Right ventricle myocardium inferior (tissue), 1 donor: ENCODE measurements at regions not wholly inside any gene's neighbourhood (a gene's known extent, or its start where the extent isn't known, plus 50 kb on each side); places are given as distances from the start of the nearest gene placed in this dataset.
"Not testable (repeated sequence)": the region's sequence is repeated elsewhere in the genome, so short reads cannot be mapped to it uniquely, and the experiment has no call there.

ENCODE experiments used
- ATAC-seq: fragments of 200-7000 bp; cut with Tn5 transposase; one replicate; pipeline ENCODE4 v1.9.1; 2020; ENCODE audit warnings: mild to moderate bottlenecking, moderate library complexity
- DNase-seq: peaks from one replicate; pipeline ENCODE4 v3.0.0; 2021; ENCODE audit errors: missing footprints
- intact Hi-C: fragments of 100-400 bp; cut with DNase I; formaldehyde crosslinking; loops from one replicate; pipeline ENCODE4 v1.11.0; 2022
- donor health status: DM: no; HTN: yes; CAD: no; lungs with severe emphysema.

GRCh38 chr1:101394041-101394440 lies 157.2 kb downstream of the S1PR1 start:
- intact Hi-C loops, result no loop called here
- DNase-seq, result no peak
- no peak for ATAC-seq

- no peak for DNase-seq
- no peak for ATAC-seq
- intact Hi-C loops, result no loop called here
Measured at GRCh38 chr1:101399222-101399621, 162.4 kb downstream of the S1PR1 start.

DNA sequence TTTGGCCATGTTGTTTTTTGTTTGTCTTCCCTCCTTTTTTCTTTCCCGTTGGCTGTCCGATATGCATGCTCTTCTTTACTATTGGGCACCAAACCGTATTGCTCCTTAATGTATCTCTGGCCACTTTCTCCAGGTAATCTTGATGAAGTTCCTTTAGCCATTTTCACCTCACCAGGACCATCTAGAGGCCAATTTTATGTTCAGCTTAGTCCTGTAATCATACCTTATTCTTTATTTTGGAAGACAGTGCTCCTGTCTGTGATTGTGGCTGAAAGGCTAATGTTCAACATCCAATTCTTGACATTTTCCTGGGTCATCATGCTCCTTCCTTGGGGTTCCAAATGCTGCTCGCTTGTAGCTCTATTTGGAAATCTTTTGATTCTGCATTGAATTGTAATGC lies 169.5 kb downstream of the S1PR1 start:
- intact Hi-C loops, result no loop called here
- ATAC-seq, result no peak
- DNase-seq, result no peak

GRCh38 chr1:101406681-101407080 lies 169.9 kb downstream of the S1PR1 start:
- ATAC-seq (no peak), DNase-seq (no peak)
- intact Hi-C loops, result no loop called here

DNA sequence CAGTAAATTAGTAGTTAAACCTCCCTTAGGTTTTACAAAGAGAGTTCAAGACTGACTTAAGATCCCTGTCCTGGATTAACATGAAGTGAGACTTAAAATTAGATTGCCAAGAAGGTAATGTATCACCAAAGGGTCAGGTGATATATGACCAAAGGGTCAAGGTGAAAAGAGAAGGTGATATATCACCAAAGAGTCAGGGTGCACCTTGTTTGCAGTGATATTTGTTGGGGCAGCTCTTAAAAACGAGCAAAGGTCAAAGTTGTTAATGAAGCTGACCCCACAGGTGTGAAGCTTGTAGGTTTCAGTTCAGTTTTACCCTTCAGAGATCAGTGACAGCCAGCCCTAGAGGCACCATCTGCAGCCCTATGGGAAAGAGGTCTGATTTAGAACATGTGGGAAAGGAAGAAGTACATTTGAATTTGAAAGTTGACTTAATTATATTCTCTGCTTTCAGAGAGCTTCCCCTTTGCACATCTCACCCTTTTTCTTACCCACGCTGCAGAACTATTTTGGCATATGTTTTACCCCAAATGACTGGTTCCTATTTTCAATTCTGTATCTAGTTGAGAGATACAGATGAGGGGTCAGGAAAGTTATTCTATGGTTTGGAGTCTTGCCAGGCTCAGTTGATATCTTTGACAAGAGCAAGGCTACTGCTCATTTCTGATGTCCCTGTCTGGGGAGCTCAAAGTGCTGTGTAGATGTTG lies 170.8 kb downstream of the S1PR1 start:
- ATAC-seq (no peak), DNase-seq (no peak)
- intact Hi-C loops, result no loop called here

- DNase-seq (no peak), ATAC-seq (no peak)
- intact Hi-C loops, result no loop called here
Measured at GRCh38 chr1:101408212-101409042, 171.6 kb downstream of the S1PR1 start.

DNA sequence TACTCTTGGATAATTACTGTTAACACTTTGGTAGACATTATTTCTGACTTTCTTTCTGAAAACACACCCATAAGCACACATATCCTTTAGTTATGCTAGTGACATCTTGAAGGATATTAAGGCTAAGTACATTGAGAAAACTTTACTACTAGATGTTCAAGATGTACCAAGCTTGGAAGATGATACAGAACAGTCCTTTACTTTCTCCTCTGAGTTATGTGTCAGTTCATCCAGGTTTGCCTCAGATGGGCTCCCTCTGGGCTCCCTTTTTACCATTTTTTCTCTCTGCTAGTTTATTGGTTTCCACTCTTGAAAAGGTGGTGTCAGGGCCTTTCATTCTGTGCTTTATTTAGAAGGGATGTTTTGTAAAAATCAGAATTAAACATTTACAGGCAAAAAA lies 172.3 kb downstream of the S1PR1 start:
- ATAC-seq, result no peak
- no peak for DNase-seq
- intact Hi-C loops, result no loop called here

- ATAC-seq (no peak), DNase-seq (no peak)
- intact Hi-C loops, result no loop called here
Measured at GRCh38 chr1:101410048-101410878, 173.4 kb downstream of the S1PR1 start.

DNA sequence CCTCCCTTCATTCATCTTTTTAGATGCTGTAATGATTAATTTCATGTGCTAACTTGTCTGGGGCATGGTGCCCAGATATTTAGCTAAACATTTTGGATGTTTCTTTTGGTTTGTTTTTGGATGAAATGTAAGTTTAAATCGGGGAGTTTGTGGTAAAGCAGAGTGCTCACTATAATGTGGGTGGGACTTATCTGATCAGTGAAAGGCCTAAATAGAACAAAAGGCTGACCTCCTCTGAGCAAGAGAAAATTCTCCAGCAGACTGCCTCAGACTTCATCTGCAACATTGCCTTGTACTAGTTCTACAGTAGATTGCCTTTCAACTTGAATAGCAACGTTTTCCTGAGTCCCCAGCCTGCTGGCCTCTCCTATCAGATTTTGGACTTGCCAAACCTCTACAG lies 183.6 kb downstream of the S1PR1 start:
- ATAC-seq (no peak), DNase-seq (no peak)
- intact Hi-C loops, result no loop called here

DNA sequence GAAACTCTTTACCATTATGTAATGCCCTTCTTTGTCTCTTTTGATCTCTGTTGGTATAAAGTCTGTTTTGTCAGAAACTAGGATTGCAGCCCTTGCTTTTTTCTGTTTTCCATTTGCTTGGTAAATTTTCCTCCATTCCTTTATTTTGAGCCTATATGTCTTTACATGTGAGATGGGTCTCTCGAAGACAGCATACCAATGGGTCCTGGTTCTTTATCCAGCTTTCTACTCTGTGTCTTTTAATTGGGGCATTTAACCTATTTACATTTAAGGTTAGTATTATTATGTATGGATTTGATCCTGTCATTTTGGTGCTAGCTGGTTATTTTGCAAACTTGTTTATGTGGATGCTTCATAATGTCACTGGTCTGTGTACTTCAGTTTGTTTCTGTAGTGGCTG lies 191.3 kb downstream of the S1PR1 start:
- intact Hi-C loops, ATAC-seq, DNase-seq: not testable (repeated sequence)

DNA sequence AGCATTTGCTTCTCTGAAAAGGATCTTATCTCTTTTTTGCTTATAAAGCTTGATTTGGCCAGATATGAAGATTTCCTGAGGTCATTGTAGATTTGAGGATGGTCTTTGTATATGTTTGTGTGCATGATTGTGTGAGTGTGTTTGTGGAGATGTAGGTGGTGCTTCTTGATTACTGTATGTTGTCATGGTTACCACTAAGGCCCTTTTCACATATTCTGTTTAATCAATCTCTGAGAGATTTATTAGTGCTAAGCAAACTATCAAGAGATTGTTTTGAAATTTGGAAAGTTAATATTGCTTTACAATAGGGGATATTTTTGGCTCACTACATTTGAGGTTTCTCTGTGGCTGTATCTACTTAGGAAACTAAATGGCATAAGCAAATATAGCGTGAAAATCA lies 191.7 kb downstream of the S1PR1 start:
- ATAC-seq, result no peak

GRCh38 chr1:101431956-101432510 lies 195.2 kb downstream of the S1PR1 start:
- intact Hi-C loops, result no loop called here
- no peak for DNase-seq
- no peak for ATAC-seq

More for the DNA sequence above, 191.7 kb downstream of the S1PR1 start:
- DNase-seq, result no peak
- intact Hi-C loops, result no loop called here

DNA sequence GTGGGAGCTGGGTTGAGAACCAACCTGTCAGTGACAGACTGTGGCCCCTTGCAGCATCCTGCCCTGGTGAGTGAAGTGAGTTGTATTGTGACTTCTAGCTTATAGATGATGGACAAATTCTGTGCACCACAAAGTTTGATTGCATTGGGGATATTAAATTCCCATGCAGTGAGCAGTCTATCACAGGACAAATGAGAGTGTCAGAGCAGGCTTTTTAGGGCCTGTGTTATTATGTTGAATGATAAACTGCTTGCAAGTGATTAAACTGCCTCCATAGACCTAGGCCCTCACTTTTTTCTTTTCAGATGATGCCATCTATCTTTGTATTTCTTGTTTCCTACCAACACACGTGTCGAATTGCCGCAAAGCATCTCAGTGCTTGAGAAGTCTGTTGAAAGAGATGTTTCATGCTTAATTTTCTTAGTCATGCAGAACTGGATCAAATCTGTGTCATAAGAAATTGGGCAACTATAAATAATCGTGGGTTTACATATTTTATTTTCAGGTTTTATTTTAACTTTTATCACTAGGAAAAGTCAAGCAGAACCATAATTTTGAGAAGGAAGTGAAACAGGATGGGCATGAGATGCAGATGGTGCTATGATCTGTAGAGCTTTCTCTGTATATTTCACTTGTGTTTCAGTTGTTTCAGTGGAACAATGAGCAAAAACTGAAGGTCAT lies 199.2 kb downstream of the S1PR1 start:
- DNase-seq, result no peak
- intact Hi-C loops, result loop anchor here (5.0 kb wide), 1 partner anchor 129 kb away; no protein-coding TSS in a partner anchor
- no peak for ATAC-seq

DNA sequence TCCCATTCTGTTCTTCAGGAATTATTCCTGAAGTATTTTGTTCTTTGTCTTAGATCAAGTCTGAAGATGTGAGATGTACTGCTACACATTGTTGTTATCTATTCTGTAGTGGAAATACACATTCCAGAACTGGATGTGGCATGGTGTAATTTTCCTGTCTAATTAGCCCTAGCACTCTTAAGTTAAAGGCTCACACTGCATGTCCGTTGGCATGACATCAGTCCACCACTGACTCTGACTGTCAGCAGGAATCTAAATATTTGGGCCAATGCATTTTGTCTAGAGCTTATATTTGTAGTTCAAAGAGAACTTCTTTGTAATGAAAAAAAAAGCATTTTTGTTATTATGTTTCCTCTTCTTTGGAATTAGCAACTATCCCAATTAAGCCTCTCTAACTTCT lies 201.0 kb downstream of the S1PR1 start:
- DNase-seq (no peak), ATAC-seq (no peak)
- intact Hi-C loops, result loop anchor here (5.0 kb wide), 1 partner anchor 130 kb away; no protein-coding TSS in a partner anchor

- peak; percentile 44 for ATAC-seq
- no peak for DNase-seq
- intact Hi-C loops, result loop anchor here (5.0 kb wide), 1 partner anchor 131 kb away; no protein-coding TSS in a partner anchor
Measured at GRCh38 chr1:101438359-101438758, 201.5 kb downstream of the S1PR1 start.

- ATAC-seq, result no peak
- DNase-seq, result no peak
- intact Hi-C loops, result no loop called here
Measured at GRCh38 chr1:101440485-101440884, 203.7 kb downstream of the S1PR1 start.

DNA sequence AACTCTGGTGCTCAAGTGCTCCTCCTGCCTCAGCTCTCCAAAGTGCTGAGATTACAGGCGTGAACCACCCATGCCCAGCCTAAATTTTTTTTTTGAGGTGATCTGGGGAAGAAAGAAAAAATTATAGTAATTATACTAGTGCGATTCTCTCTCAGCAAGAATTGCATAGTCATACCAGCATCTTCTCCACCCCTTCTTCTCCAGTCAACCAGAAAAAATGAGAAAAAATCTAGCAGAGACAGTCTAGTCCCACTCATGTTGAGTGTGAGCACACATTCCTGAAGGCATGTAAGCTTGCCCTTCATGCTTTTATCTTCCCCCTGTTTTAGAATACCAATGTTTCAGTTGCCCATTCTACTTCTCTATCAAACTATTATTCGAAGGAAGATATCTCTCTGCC lies 207.6 kb downstream of the S1PR1 start:
- intact Hi-C loops, result no loop called here
- DNase-seq (no peak), ATAC-seq (peak; percentile 5)

DNA sequence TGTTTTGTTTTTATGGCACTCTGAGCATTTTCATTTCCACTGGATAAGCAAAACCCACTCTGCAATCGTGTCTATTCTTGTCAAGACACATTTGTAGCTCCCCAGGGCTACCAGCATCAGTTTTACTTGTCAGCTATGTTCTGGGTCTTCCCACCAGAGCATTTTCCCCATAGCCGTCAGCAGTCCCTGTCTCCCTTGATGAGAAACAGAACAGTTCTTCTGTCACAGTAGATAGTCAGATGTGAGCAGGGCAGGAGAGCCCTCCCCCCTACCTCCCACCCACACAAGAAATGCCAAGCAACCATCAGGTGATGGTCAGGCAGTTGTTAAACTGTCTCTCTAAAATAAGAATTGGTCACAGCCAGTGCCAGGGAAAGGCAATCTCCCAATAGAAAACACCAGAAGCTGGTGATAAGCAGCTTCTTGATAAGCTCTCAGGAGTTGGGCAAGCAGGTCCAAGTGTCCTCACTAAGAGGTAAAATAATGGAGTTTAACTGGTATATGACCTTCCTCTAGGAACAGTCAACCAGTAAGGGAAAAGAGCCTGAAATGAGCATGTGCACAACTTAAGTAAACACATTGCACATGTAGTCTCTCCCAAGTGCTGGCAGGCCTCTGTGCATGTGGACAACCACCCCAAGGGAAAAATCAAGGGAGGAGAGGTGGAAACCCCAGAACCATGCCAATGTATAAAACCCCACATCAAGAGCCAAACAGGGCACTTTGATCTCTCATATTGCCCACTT lies 208.2 kb downstream of the S1PR1 start:
- intact Hi-C loops, result no loop called here
- DNase-seq, result no peak
- ATAC-seq, result peak; percentile 84
